Uterus (tissue), 2 donors: ENCODE measurements at regions not wholly inside any gene's neighbourhood (a gene's known extent, or its start where the extent isn't known, plus 50 kb on each side); places are given as distances from the start of the nearest gene placed in this dataset.

ENCODE experiments used
- CTCF ChIP-seq, 4 experiments: fragments of 200-600 bp in 2 of 4; fragments of 450-650 bp in 2 of 4; sonication (generic) in 2 of 4; IDR thresholded peaks; one replicate each; pipeline ENCODE4 v1.5.1; 2016 to 2019; ENCODE audit warnings: antibody characterized with exemption in 4 of 4, mild to moderate bottlenecking in 2 of 4, moderate library complexity in 1 of 4
- POLR2A ChIP-seq, 2 donors: fragments of 450-650 bp; IDR thresholded peaks; one replicate each; pipeline ENCODE4 v1.6.1; 2016; ENCODE audit warnings: antibody characterized with exemption in 2 of 2, mild to moderate bottlenecking in 1 of 2, moderate library complexity in 1 of 2

- TF ChIP-seq POLR2A (IDR thresholded peaks at IDR 0.05) = no peak
- TF ChIP-seq CTCF (IDR thresholded peaks at IDR 0.05) = no peak
Observed at GRCh38 chr14:42617005-42617404, 1010.3 kb downstream of the LRFN5 start.
